ENCODE measurements at regions not wholly inside any gene's neighbourhood (a gene's known extent, or its start where the extent isn't known, plus 50 kb on each side); places are given as distances from the start of the nearest gene placed in this dataset.

DNA sequence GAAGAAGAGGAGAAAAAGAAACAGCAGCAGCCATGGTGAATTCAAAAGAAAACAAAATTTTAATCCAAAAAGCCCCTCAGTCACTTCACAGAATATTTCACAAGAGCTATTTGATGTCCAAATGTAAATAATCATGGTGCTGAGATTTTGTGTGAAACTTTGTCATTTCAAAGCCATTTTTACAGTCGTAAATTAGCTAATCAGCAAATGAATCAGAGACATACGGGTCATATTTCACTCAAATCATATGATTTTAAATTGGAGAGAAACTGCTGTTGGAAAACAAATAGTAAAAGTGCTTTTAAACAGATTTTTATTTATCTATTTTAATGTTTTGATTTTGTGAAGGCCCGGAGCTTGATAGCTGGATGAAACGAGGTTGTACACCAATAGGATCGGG is 101.4 kb upstream of the SMIM23 start:
- Histone ChIP-seq H3K9me2 (ENCODE audit: insufficient read depth) (no peaks in the 10 kb centered on the region), H4K20me1 (ENCODE audit: insufficient read depth) (no peaks in the 10 kb centered on the region), H3K9me3 (ENCODE audit: low read depth) (no peaks in the 10 kb centered on the region), H3K9ac (no peak overlapping the region), H3K36me3 (ENCODE audit: low read depth) (no peaks in the 10 kb centered on the region), H3K79me2 (ENCODE audit: insufficient read depth) (no peaks in the 10 kb centered on the region), H3K4me1 (ENCODE audit: insufficient read depth) (no peaks in the 10 kb centered on the region; the same call in 1 of the 2 replicates), H3K4me3 (no peak overlapping the region), H3F3A (ENCODE audit: insufficient read depth) (no peaks in the 10 kb centered on the region), H3K27me3 (replicated peaks; ENCODE audit: insufficient read depth) (peaks cover 14% of the 10 kb centered on the region), H2AFZ (no peak overlapping the region), H3K4me2 (ENCODE audit: unreplicated experiment) (no peak overlapping the region), H3K27ac (no peak overlapping the region)
- 51 to 58% methylated on average over 5 of the region's 5 CpGs for WGBS, 2 experiments (ENCODE audit: low coverage in 1 of 2, low lambda C conversion rate in 2 of 2, missing lambda C conversion rate in 2 of 2)
- DNase-seq = no peak
- in situ Hi-C loops (cut with MboI) = no loop called here
- no peak for TF ChIP-seq EZH2phosphoT487 (IDR thresholded peaks at IDR 0.05; ENCODE audit: insufficient read depth, low read depth)
- no peak for TF ChIP-seq EZH2 (IDR thresholded peaks at IDR 0.05; ENCODE audit: insufficient read depth, poor library complexity, severe bottlenecking)

DNA sequence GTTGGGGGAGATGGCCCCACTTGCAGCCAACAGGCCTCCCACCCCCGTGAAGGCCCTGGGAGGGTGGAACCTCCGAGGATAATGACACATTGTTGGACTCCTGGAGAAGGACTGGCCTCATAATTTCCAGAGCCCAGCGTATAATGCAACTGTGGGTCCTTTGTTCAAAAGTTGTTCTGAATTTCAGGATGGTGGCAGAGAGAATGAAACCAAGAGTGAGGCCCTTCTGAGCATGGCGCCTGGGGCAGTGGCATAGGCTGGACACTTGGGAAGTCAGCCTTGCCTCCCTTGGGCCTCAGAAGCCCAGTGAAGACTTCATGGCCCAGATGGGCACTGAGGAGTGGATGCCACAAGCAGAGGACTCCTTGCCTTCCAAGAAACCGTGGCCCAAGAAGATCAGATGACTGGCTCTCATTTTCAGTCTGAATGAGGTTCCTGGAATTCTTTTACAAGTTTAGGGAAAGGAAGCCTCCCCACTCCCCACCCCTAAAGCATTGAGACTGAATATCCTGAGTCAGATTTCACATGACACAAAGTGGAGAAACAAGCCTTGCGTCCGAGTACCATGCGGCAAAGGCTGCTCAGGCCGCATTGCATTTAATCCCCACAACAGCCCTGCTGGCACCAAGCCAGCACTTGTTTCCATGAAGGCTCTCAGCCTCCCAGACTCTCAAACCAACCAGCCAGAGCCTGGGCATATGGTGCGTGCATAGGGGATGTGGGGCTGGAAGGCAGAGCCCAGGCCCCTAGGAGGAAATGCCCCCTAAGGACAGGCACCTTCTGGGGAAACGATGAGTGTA is 96.7 kb upstream of the SMIM23 start:
- in situ Hi-C loops (cut with MboI) = no loop called here
- Histone ChIP-seq H3K27me3 (replicated peaks; ENCODE audit: insufficient read depth) (no peaks in the 10 kb centered on the region; the same call in 1 of the 2 replicates), H3K79me2 (ENCODE audit: insufficient read depth) (no peaks in the 10 kb centered on the region), H3K4me3 (no peak overlapping the region), H2AFZ (no peak overlapping the region), H3K36me3 (ENCODE audit: low read depth) (no peaks in the 10 kb centered on the region), H3K4me2 (ENCODE audit: unreplicated experiment) (no peak overlapping the region), H3K9me2 (ENCODE audit: insufficient read depth) (no peaks in the 10 kb centered on the region), H3K9ac (no peak overlapping the region), H3K9me3 (ENCODE audit: low read depth) (no peaks in the 10 kb centered on the region), H3F3A (ENCODE audit: insufficient read depth) (no peaks in the 10 kb centered on the region), H4K20me1 (ENCODE audit: insufficient read depth) (no peaks in the 10 kb centered on the region), H3K4me1 (ENCODE audit: insufficient read depth) (no peaks in the 10 kb centered on the region), H3K27ac (no peak overlapping the region)
- no peak for DNase-seq
- no peak for TF ChIP-seq EZH2phosphoT487 (IDR thresholded peaks at IDR 0.05; ENCODE audit: insufficient read depth, low read depth)
- TF ChIP-seq EZH2 (IDR thresholded peaks at IDR 0.05; ENCODE audit: insufficient read depth, poor library complexity, severe bottlenecking) = no peak
- WGBS, 2 experiments (ENCODE audit: low coverage in 1 of 2, low lambda C conversion rate in 2 of 2, missing lambda C conversion rate in 2 of 2) = 66 to 71% methylated on average over 11 of the region's 11 CpGs

DNA sequence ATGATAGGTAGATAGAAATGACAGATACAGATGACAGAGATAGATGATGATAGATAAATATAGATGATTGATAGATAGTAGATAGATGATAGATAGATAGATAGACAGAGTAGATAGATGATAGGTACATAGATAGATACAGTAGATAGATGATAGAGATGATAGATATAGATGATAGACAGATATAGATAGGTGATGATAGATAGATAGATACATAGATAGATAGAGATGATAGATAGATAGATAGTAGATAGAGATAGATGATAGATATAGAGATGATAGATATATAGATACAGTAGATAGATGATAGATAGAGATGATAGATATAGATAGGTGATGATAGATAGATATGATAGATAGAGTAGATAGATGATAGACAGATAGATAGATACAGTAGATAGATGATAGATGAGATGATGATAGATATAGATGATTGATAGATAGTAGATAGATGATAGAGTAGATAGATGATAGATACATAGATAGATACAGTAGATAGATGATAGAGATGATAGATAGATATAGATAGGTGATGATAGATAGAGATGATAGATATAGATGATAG is 95.7 kb upstream of the SMIM23 start:
- no peaks in the 10 kb centered on the region; the same call in none of the 2 replicates for H3K27me3 ChIP-seq (replicated peaks; ENCODE audit: insufficient read depth)
- no peaks in the 10 kb centered on the region for H3K79me2 ChIP-seq (ENCODE audit: insufficient read depth)
- in situ Hi-C loops (cut with MboI) = no loop called here
- H3K4me2 ChIP-seq (ENCODE audit: unreplicated experiment) = no peak overlapping the region
- TF ChIP-seq EZH2phosphoT487 (IDR thresholded peaks at IDR 0.05; ENCODE audit: insufficient read depth, low read depth) (no peak), EZH2 (IDR thresholded peaks at IDR 0.05; ENCODE audit: insufficient read depth, poor library complexity, severe bottlenecking) (no peak)
- H3K4me1 ChIP-seq (ENCODE audit: insufficient read depth) = no peaks in the 10 kb centered on the region
- H3K9ac ChIP-seq = no peak overlapping the region
- H3F3A ChIP-seq (ENCODE audit: insufficient read depth) = no peaks in the 10 kb centered on the region
- no peaks in the 10 kb centered on the region for H3K9me3 ChIP-seq (ENCODE audit: low read depth)
- H3K27ac ChIP-seq = no peak overlapping the region
- no peaks in the 10 kb centered on the region for H3K9me2 ChIP-seq (ENCODE audit: insufficient read depth)
- no peak for DNase-seq
- H4K20me1 ChIP-seq (ENCODE audit: insufficient read depth) = no peaks in the 10 kb centered on the region
- H3K4me3 ChIP-seq = no peak overlapping the region
- no peak overlapping the region for H2AFZ ChIP-seq
- H3K36me3 ChIP-seq (ENCODE audit: low read depth) = no peaks in the 10 kb centered on the region

DNA sequence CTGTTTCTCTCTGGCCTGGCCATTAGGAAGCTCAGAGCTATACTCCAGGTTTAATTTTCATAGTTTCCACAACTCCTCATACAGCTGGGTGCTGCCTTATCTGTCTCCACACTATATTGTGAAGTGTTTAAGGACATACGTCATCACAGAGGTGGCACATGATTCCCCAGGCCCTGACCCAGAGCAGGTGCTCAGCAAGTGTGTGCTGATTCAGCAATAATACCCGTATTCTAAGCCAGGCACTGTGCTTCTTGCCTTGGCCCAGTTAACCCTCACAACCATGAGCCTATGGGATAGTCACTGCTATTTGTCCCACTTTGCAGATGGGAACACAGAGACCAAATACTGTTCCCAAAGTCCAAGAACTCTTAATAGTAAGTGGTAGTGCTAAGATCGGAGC is 93.5 kb upstream of the SMIM23 start:
- Histone ChIP-seq H3K4me3 (no peak overlapping the region), H4K20me1 (ENCODE audit: insufficient read depth) (no peaks in the 10 kb centered on the region), H3K9me3 (ENCODE audit: low read depth) (no peaks in the 10 kb centered on the region), H3K4me1 (ENCODE audit: insufficient read depth) (no peaks in the 10 kb centered on the region), H3K27ac (no peak overlapping the region), H3F3A (ENCODE audit: insufficient read depth) (no peaks in the 10 kb centered on the region), H3K27me3 (replicated peaks; ENCODE audit: insufficient read depth) (no peaks in the 10 kb centered on the region; the same call in none of the 2 replicates), H3K36me3 (ENCODE audit: low read depth) (no peaks in the 10 kb centered on the region), H3K79me2 (ENCODE audit: insufficient read depth) (no peaks in the 10 kb centered on the region), H3K4me2 (ENCODE audit: unreplicated experiment) (no peak overlapping the region), H3K9ac (no peak overlapping the region), H2AFZ (no peak overlapping the region), H3K9me2 (ENCODE audit: insufficient read depth) (no peaks in the 10 kb centered on the region)
- in situ Hi-C loops (cut with MboI) = no loop called here
- 64 to 66% methylated on average over 3 of the region's 3 CpGs for WGBS, 2 experiments (ENCODE audit: low coverage in 1 of 2, low lambda C conversion rate in 2 of 2, missing lambda C conversion rate in 2 of 2)
- no peak for DNase-seq
- TF ChIP-seq EZH2 (IDR thresholded peaks at IDR 0.05; ENCODE audit: insufficient read depth, poor library complexity, severe bottlenecking) = no peak
- TF ChIP-seq EZH2phosphoT487 (IDR thresholded peaks at IDR 0.05; ENCODE audit: insufficient read depth, low read depth) = no peak

Measured in GM23248 (cell line).